ENCODE measurements at regions not wholly inside any gene's neighbourhood (a gene's known extent, or its start where the extent isn't known, plus 50 kb on each side); places are given as distances from the start of the nearest gene placed in this dataset.
A peak's percentile ranks its signal among the peaks of the same experiment; 100 is the strongest.

DNA sequence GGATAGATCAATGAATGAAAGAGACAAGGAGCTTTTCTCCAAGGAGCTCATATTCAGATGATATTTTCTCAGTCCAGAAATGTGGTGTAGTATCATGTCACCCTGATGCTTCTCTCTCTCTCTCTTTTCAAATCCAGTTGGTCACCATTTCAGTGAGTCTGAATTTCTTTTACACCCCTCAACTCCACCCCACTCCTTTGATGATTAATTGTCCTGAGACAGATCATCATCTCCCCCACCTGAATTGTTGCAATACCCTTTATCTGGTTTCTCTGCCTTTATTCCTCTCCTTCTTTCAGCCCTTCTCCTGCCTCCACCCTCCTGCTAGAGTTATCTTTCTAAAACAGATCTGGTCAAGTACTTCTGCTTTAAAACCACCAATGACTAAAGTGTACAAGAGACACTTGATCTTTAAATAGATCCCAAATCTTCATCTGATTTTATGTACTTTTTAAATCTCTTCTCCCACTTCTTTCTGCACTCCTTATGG lies 299.8 kb downstream of the KLF5 start:
- no peaks in the 10 kb centered on the region for H4K20me1 ChIP-seq (ENCODE audit: low read length)
- H2AFZ ChIP-seq (ENCODE audit: low read length): no peak overlapping the region
- no peaks in the 10 kb centered on the region for H3K79me2 ChIP-seq (ENCODE audit: low read length)
- H3K9me3 ChIP-seq (ENCODE audit: low read length): no peaks in the 10 kb centered on the region
- intact Hi-C loops (cut with micrococcal nuclease): no loop called here
- no peak overlapping the region for H3K4me2 ChIP-seq (ENCODE audit: low read length)
- ChIA-PET CTCF (no interaction called here), POLR2A (ENCODE audit: unreplicated experiment) (no interaction called here)
- TF ChIP-seq, protein P1, sequence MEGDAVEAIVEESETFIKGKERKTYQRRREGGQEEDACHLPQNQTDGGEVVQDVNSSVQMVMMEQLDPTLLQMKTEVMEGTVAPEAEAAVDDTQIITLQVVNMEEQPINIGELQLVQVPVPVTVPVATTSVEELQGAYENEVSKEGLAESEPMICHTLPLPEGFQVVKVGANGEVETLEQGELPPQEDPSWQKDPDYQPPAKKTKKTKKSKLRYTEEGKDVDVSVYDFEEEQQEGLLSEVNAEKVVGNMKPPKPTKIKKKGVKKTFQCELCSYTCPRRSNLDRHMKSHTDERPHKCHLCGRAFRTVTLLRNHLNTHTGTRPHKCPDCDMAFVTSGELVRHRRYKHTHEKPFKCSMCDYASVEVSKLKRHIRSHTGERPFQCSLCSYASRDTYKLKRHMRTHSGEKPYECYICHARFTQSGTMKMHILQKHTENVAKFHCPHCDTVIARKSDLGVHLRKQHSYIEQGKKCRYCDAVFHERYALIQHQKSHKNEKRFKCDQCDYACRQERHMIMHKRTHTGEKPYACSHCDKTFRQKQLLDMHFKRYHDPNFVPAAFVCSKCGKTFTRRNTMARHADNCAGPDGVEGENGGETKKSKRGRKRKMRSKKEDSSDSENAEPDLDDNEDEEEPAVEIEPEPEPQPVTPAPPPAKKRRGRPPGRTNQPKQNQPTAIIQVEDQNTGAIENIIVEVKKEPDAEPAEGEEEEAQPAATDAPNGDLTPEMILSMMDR (conservative IDR thresholded peaks at IDR 0.05; ENCODE audit: low read depth, low read length): no peak
- TF ChIP-seq EZH2 (IDR thresholded peaks at IDR 0.05; ENCODE audit: low read length, unreplicated experiment) (no peak), EZH2phosphoT487 (IDR thresholded peaks at IDR 0.05; ENCODE audit: borderline replicate concordance, low read length) (no peak)
- no peak overlapping the region for H3K27ac ChIP-seq (ENCODE audit: low read length)
- no peak overlapping the region for H3K9ac ChIP-seq (ENCODE audit: low read length)
- no peaks in the 10 kb centered on the region for H3K9me2 ChIP-seq (replicated peaks; ENCODE audit: low read length)
- H3K36me3 ChIP-seq (ENCODE audit: low read depth, low read length): no peaks in the 10 kb centered on the region
- no peaks in the 10 kb centered on the region for H3K27me3 ChIP-seq (ENCODE audit: low read length)
- H3F3A ChIP-seq (ENCODE audit: low read length, unreplicated experiment): no peaks in the 10 kb centered on the region
- H3K4me3 ChIP-seq (ENCODE audit: low read length): no peak overlapping the region
- DNase-seq (no peak), ATAC-seq (no peak)
- peaks cover 10% of the 10 kb centered on the region; the same call in 1 of the 2 replicates for H3K4me1 ChIP-seq (ENCODE audit: insufficient read depth, low read length)
- BruUV-seq (replicated peaks): no TSS peak

DNA sequence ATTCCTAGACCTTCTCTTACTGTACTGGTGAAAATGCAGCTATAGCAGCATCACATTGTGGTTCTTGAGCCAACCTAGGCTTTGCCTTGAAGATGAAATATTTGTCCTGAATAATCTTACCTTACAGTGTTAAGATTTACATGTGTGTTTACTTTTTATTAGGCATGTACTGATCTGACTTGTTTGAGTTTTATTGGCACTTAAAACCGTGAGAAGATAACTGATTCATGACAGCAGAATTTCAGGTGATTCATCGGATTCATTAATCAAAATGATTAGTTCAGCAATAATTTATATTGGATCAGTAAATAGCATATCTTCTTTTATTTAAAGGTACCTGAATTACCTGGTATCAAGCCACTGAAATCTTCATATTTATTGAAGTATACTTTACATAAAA lies 296.3 kb downstream of the KLF5 start:
- Histone ChIP-seq H3K4me2 (ENCODE audit: low read length) (no peak overlapping the region), H3K9me2 (replicated peaks; ENCODE audit: low read length) (no peaks in the 10 kb centered on the region), H3K27ac (ENCODE audit: low read length) (0 out of 2 replicates have a peak overlapping the region, but pooled peaks have one; percentile 20), H3K36me3 (ENCODE audit: low read depth, low read length) (no peaks in the 10 kb centered on the region), H3K27me3 (ENCODE audit: low read length) (no peaks in the 10 kb centered on the region), H3K4me1 (ENCODE audit: insufficient read depth, low read length) (peaks cover 10% of the 10 kb centered on the region; the same call in 1 of the 2 replicates), H3K79me2 (ENCODE audit: low read length) (no peaks in the 10 kb centered on the region), H2AFZ (ENCODE audit: low read length) (no peak overlapping the region), H3K9ac (ENCODE audit: low read length) (no peak overlapping the region), H3F3A (ENCODE audit: low read length, unreplicated experiment) (no peaks in the 10 kb centered on the region), H3K4me3 (ENCODE audit: low read length) (no peak overlapping the region), H3K9me3 (ENCODE audit: low read length) (no peaks in the 10 kb centered on the region), H4K20me1 (ENCODE audit: low read length) (no peaks in the 10 kb centered on the region)
- intact Hi-C loops (cut with micrococcal nuclease): no loop called here
- ChIA-PET CTCF (no interaction called here), POLR2A (ENCODE audit: unreplicated experiment) (interaction anchor here (0.6 kb wide), 1 partner anchor 105 kb away, joined by 3 read pairs; no protein-coding TSS in a partner anchor)
- ATAC-seq: peak; percentile 51
- TF ChIP-seq, protein P1 (conservative IDR thresholded peaks at IDR 0.05; ENCODE audit: low read depth, low read length): no peak
- TF ChIP-seq EZH2 (IDR thresholded peaks at IDR 0.05; ENCODE audit: low read length, unreplicated experiment) (no peak), EZH2phosphoT487 (IDR thresholded peaks at IDR 0.05; ENCODE audit: borderline replicate concordance, low read length) (no peak)
- BruUV-seq (replicated peaks): no TSS peak
- DNase-seq: peak; percentile 45

DNA sequence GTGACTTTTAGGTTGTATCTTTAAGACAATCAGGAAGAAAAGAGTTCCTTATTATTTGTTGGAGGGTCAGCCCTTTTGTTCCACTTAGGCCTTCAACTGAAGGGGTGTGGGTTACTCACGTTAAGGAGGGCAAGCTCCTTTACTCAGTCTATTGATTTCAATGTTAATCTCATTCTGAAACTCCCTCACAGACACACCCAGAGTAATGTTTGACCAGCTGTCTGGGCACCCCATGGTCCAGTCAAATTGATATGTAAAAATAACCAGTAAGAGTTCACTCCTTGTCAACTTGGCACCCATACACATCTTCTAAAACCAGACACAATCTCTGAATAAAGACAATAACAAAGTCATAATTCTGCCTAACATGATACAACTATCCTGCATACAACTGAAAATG lies 292.9 kb downstream of the KLF5 start:
- Histone ChIP-seq H3K36me3 (ENCODE audit: low read depth, low read length) (no peaks in the 10 kb centered on the region), H4K20me1 (ENCODE audit: low read length) (no peaks in the 10 kb centered on the region), H3K27ac (ENCODE audit: low read length) (no peak overlapping the region), H3K9ac (ENCODE audit: low read length) (no peak overlapping the region), H3K4me2 (ENCODE audit: low read length) (no peak overlapping the region), H3K9me2 (replicated peaks; ENCODE audit: low read length) (no peaks in the 10 kb centered on the region), H3F3A (ENCODE audit: low read length, unreplicated experiment) (no peaks in the 10 kb centered on the region), H2AFZ (ENCODE audit: low read length) (no peak overlapping the region), H3K79me2 (ENCODE audit: low read length) (no peaks in the 10 kb centered on the region), H3K9me3 (ENCODE audit: low read length) (no peaks in the 10 kb centered on the region), H3K4me3 (ENCODE audit: low read length) (no peak overlapping the region), H3K27me3 (ENCODE audit: low read length) (no peaks in the 10 kb centered on the region), H3K4me1 (ENCODE audit: insufficient read depth, low read length) (peaks cover 10% of the 10 kb centered on the region; the same call in 1 of the 2 replicates)
- TF ChIP-seq EZH2 (IDR thresholded peaks at IDR 0.05; ENCODE audit: low read length, unreplicated experiment) (no peak), EZH2phosphoT487 (IDR thresholded peaks at IDR 0.05; ENCODE audit: borderline replicate concordance, low read length) (no peak)
- TF ChIP-seq, protein P1 (conservative IDR thresholded peaks at IDR 0.05; ENCODE audit: low read depth, low read length): no peak
- POLR2A ChIA-PET (ENCODE audit: unreplicated experiment): no interaction called here
- CTCF ChIA-PET: no interaction called here
- intact Hi-C loops (cut with micrococcal nuclease): no loop called here
- no peak for DNase-seq
- ATAC-seq: no peak
- no TSS peak for BruUV-seq (replicated peaks)

Data from PC-3 (cell line).